GM10266 (cell line): ENCODE measurements at regions not wholly inside any gene's neighbourhood (a gene's known extent, or its start where the extent isn't known, plus 50 kb on each side); places are given as distances from the start of the nearest gene placed in this dataset.

Source experiments
- DNase-seq: peaks from one replicate; pipeline ENCODE4 v3.0.0; 2012; ENCODE audit errors: extremely low spot score
- TF ChIP-seq, protein P1 (sequence below): IDR thresholded peaks from 2 replicates; pipeline ENCODE4 v1.5.1; 2012; ENCODE audit warnings: mild to moderate bottlenecking, low read depth; ENCODE audit not compliant: control insufficient read depth, insufficient read depth; ENCODE audit errors: missing control alignments

DNA sequence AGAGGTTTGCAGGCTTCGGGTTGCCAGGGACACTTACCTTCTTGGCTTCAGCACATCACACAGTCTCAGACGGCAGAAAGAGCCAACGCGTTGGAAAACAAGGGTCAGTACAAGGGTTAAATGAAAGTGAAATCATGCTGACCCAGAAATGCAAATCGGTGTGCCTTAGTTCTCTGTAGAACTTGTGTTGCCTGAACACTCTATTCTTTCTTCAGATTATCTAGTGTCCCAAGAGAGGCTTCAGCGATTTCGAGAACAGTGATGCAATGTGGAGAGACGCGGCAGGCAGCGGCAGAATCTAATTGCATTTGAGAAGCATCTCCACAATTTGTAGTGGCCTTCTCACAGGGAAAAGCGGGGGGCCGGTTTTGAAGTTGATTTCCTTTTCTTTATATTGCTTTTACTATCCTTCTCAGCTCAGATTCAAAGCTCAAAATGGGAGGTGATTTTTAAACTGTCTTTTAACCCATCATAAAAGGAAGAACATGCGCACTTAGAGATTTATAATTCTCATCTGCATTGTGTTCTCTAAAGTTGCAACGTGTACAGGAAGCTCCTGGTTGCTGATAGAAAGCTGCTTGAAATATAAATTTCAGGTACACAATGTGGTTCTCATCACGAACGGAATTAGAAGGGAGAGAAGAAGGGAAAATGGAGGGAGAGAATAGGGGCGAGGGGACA lies 67.8 kb upstream of the EGLN3 start:
- TF ChIP-seq, protein P1, sequence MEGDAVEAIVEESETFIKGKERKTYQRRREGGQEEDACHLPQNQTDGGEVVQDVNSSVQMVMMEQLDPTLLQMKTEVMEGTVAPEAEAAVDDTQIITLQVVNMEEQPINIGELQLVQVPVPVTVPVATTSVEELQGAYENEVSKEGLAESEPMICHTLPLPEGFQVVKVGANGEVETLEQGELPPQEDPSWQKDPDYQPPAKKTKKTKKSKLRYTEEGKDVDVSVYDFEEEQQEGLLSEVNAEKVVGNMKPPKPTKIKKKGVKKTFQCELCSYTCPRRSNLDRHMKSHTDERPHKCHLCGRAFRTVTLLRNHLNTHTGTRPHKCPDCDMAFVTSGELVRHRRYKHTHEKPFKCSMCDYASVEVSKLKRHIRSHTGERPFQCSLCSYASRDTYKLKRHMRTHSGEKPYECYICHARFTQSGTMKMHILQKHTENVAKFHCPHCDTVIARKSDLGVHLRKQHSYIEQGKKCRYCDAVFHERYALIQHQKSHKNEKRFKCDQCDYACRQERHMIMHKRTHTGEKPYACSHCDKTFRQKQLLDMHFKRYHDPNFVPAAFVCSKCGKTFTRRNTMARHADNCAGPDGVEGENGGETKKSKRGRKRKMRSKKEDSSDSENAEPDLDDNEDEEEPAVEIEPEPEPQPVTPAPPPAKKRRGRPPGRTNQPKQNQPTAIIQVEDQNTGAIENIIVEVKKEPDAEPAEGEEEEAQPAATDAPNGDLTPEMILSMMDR, result no peak
- no peak for DNase-seq

- no peak for DNase-seq
- TF ChIP-seq, protein P1, result no peak
Measured at GRCh38 chr14:34018125-34018524, 67.3 kb upstream of the EGLN3 start.

GRCh38 chr14:34015383-34015782 lies 64.5 kb upstream of the EGLN3 start:
- TF ChIP-seq, protein P1, result no peak
- DNase-seq, result no peak

- no peak for DNase-seq
- TF ChIP-seq, protein P1, result no peak
Measured at GRCh38 chr14:34014936-34015335, 64.1 kb upstream of the EGLN3 start.

GRCh38 chr14:34013721-34014060 lies 62.8 kb upstream of the EGLN3 start:
- DNase-seq, result no peak
- TF ChIP-seq, protein P1, result no peak

DNA sequence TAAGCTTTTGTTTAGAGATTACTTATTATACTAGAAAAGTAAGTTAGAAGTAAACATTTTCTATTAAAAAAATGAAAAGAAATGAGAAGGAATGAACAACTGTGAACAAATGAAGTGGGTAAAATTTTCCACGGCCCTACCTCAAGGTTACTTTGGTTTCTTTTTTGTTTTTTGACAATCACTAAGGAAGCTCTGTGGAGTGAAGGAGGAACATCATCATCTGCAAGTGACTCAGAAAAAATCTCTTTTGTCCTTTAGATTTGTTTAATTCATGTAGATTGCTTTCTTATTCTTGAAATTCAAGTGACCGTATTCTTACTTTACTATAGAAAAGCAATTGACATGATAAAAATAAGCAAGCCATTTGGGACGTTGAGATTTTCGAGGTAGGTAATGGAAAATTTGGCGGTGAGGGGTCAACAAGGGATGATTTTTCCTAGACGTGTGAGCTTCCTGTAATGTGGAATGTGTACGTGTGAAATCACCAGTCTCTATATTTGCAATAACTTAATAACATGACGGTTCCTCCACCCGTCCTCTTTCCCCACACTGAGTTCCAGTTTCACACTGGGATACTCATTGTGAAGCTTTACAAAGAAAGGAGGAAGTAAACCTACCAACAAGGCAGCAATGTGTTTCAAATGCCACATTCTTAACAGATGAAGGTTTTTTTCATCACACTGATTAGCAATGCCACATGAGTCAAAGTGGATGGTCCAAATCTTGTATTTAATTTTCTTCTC lies 62.3 kb upstream of the EGLN3 start:
- TF ChIP-seq, protein P1, result no peak
- DNase-seq, result peak; percentile 17

GRCh38 chr14:34012369-34012768 lies 61.5 kb upstream of the EGLN3 start:
- no peak for DNase-seq
- TF ChIP-seq, protein P1, result no peak
